Nephron progenitor cell (in vitro differentiated cells): ENCODE measurements at regions not wholly inside any gene's neighbourhood (a gene's known extent, or its start where the extent isn't known, plus 50 kb on each side); places are given as distances from the start of the nearest gene placed in this dataset.

ENCODE experiments used
- DNase-seq: peaks from one replicate; pipeline ENCODE4 v3.0.0; 2021
- H3K27ac Mint-ChIP-seq: 2 replicates; pipeline ENCODE4 v1.8.0; 2021; ENCODE audit warnings: mild to moderate bottlenecking, moderate library complexity, mixed read lengths
- H3K27me3 Mint-ChIP-seq: 2 replicates; pipeline ENCODE4 v1.8.0; 2021; ENCODE audit warnings: mild to moderate bottlenecking, low read depth, mixed read lengths; ENCODE audit not compliant: poor library complexity
- H3K36me3 Mint-ChIP-seq: 2 replicates; pipeline ENCODE4 v1.8.0; 2021; ENCODE audit warnings: low read depth, mixed read lengths
- H3K4me1 Mint-ChIP-seq: 2 replicates; pipeline ENCODE4 v1.8.0; 2021; ENCODE audit warnings: mixed read lengths
- H3K4me3 Mint-ChIP-seq: 2 replicates; pipeline ENCODE4 v1.8.0; 2021; ENCODE audit warnings: mild to moderate bottlenecking, moderate library complexity, mixed read lengths
- H3K9me3 Mint-ChIP-seq: 2 replicates; pipeline ENCODE4 v1.8.0; 2021; ENCODE audit warnings: mild to moderate bottlenecking, moderate library complexity, mixed read lengths
- TF ChIP-seq, protein P1 (sequence below): fragments of 200-600 bp; sonication (generic); IDR thresholded peaks from 2 replicates; pipeline ENCODE4 v1.5.0; 2021; ENCODE audit warnings: antibody characterized with exemption

DNA sequence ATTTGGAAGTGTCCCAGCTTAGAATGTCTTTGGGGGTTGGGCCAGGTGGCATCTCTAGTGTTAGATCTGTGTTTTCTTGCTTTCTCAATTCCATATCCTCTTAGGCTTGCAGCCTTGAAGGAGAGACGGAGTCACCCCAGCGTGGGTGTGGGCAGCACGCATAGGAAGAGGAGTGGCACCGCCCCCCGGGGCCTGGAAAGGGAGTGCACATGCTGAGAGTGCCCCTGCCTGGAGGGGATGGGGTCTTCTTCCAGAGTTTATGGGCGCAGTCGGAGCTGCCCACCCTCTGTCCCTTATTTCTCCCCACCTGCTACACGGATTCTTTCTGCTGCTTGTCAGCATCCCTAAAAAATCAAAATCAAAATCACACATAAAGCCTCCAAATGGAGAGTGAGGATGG, 309.7 kb downstream of the QKI start:
- no peaks in the 10 kb centered on the region for H3K9me3 Mint-ChIP-seq

DNA sequence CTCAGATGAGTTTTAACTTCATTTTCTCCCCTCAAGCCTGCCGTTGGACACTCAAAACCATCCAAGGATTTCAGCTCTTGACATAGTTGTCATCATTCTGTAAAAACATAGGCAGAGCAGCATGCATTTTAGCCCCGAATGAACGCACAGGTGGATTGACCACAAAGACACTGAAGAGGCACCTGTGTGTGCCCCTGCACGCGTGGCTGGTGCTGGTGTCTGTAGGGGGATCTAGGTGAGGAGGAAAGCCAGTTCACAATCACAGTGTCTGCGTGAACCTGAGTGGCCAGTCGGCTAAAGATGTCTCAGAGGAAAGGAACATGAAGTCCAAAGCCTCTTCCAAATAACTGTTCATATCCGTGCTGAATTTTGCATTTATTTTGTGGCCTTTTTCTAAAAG, 309.2 kb downstream of the QKI start:
- TF ChIP-seq, protein P1, sequence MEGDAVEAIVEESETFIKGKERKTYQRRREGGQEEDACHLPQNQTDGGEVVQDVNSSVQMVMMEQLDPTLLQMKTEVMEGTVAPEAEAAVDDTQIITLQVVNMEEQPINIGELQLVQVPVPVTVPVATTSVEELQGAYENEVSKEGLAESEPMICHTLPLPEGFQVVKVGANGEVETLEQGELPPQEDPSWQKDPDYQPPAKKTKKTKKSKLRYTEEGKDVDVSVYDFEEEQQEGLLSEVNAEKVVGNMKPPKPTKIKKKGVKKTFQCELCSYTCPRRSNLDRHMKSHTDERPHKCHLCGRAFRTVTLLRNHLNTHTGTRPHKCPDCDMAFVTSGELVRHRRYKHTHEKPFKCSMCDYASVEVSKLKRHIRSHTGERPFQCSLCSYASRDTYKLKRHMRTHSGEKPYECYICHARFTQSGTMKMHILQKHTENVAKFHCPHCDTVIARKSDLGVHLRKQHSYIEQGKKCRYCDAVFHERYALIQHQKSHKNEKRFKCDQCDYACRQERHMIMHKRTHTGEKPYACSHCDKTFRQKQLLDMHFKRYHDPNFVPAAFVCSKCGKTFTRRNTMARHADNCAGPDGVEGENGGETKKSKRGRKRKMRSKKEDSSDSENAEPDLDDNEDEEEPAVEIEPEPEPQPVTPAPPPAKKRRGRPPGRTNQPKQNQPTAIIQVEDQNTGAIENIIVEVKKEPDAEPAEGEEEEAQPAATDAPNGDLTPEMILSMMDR = no peak
- H3K27ac Mint-ChIP-seq = no peak overlapping the region
- no peak overlapping the region for H3K4me3 Mint-ChIP-seq
- H3K4me1 Mint-ChIP-seq = peaks cover 15% of the 10 kb centered on the region
- DNase-seq = no peak
- no peaks in the 10 kb centered on the region for H3K9me3 Mint-ChIP-seq
- H3K36me3 Mint-ChIP-seq = no peaks in the 10 kb centered on the region
- peaks cover under 1% of the 10 kb centered on the region for H3K27me3 Mint-ChIP-seq

More for the DNA sequence above, 309.7 kb downstream of the QKI start:
- Mint-ChIP-seq H3K4me1 (peaks cover 16% of the 10 kb centered on the region), H3K27me3 (no peaks in the 10 kb centered on the region), H3K4me3 (no peak overlapping the region), H3K36me3 (no peaks in the 10 kb centered on the region), H3K27ac (no peak overlapping the region)
- TF ChIP-seq, protein P1 = no peak
- DNase-seq = no peak

DNA sequence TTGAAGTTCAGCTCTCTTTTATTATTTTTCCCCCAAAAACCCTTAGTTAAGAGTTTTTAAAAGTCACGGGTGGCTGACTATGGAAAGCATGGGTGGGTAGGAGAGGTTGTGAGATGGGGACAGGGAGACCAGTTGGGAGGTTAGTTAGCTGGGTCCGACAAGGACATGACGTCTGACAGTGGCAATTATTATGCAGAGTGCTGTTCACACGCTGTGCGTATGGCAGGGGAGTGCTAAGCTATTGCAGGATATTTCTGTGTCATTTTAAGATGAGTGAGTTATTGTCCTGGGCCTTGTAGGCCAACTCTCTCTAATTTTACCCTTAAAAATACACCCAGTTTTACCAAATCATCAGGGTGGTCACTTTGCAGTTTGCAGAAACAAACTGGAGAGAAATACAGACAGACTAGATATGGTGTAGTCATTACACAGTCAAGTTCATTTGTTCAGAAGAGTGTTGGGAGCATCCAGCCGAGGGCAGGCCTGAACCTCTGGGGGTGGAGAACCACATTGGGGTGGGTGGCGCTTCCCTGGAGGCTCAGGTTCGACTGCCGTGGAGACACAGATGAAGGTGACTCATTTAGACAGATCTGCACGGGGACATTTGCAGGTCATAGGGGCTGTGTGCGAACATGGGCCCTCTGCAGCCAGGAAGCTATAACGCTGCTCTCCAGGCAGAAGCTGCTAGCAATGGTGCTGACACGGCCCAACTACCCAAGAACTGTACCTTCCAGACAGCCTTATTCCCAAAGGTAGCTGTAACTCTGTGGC, 307.6 kb downstream of the QKI start:
- peaks cover 23% of the 10 kb centered on the region for H3K4me1 Mint-ChIP-seq
- TF ChIP-seq, protein P1 = no peak
- DNase-seq = no peak
- H3K4me3 Mint-ChIP-seq = no peak overlapping the region
- no peaks in the 10 kb centered on the region for H3K9me3 Mint-ChIP-seq
- H3K27me3 Mint-ChIP-seq = peaks cover 8% of the 10 kb centered on the region
- H3K27ac Mint-ChIP-seq = no peak overlapping the region
- no peaks in the 10 kb centered on the region for H3K36me3 Mint-ChIP-seq

DNA sequence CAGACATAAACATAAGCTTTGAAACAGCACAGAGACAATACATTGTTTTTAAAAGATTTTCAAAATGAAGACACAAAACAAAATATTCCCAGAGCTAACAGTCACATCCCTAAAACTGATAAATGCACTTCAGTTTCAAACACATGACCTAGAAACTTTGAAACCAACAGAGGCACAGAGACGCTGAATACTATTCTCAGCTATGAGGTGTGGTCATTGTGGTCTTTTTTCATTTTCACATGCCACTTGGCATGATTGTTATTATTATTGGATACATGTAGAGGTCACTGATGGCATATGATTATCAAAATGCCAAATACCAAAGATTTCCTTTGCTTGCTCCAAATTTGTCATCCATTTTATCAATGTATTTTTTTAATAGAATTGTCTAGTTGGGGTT, 306.9 kb downstream of the QKI start:
- no peak for DNase-seq
- H3K36me3 Mint-ChIP-seq = no peaks in the 10 kb centered on the region
- H3K27me3 Mint-ChIP-seq = peaks cover 8% of the 10 kb centered on the region
- no peak overlapping the region for H3K27ac Mint-ChIP-seq
- no peaks in the 10 kb centered on the region for H3K9me3 Mint-ChIP-seq
- no peak overlapping the region for H3K4me3 Mint-ChIP-seq
- H3K4me1 Mint-ChIP-seq = peaks cover 24% of the 10 kb centered on the region
- TF ChIP-seq, protein P1 = no peak

DNA sequence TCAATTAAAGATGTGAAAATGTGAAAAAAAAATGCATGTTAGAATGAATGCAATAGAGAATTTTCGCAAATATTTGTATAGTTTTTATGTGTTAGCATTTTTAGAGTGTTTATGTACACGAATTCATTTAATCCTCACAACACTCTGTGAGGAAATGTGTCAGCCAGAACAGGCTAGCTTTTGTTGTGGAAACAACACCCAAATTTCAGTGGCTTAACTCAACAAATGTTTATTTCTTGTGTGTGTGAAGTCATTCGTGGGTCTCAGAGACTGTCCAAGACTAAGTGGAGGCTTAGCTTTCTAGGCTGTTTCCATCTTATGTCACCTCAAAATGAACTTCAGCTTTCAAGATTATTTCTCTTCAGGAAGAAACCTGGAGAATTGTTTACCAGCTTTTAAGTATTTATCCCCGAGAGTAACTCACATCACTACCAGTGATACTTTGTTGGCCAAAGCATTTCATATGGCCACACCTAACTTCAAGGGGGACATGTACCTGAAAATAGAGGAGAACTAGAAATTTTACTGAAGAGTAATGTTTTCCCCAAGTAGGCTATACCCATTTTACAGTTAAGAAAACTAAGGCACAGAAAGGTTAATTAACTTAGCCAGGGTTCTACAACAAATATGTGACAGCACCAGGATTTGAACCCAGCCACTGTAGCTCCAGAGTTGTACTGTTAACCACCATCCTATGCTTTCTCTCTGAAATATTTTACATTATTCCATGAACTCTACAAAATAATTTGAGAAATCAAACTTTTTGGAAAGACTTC, 306.1 kb downstream of the QKI start:
- peaks cover 8% of the 10 kb centered on the region for H3K27me3 Mint-ChIP-seq

More for the DNA sequence above, 306.1 kb downstream of the QKI start:
- DNase-seq = no peak
- H3K9me3 Mint-ChIP-seq = no peaks in the 10 kb centered on the region
- TF ChIP-seq, protein P1 = no peak
- no peak overlapping the region for H3K27ac Mint-ChIP-seq
- H3K4me3 Mint-ChIP-seq = no peak overlapping the region
- H3K4me1 Mint-ChIP-seq = peaks cover 24% of the 10 kb centered on the region
- no peaks in the 10 kb centered on the region for H3K36me3 Mint-ChIP-seq
